ENCODE measurements at regions not wholly inside any gene's neighbourhood (a gene's known extent, or its start where the extent isn't known, plus 50 kb on each side); places are given as distances from the start of the nearest gene placed in this dataset.

DNA sequence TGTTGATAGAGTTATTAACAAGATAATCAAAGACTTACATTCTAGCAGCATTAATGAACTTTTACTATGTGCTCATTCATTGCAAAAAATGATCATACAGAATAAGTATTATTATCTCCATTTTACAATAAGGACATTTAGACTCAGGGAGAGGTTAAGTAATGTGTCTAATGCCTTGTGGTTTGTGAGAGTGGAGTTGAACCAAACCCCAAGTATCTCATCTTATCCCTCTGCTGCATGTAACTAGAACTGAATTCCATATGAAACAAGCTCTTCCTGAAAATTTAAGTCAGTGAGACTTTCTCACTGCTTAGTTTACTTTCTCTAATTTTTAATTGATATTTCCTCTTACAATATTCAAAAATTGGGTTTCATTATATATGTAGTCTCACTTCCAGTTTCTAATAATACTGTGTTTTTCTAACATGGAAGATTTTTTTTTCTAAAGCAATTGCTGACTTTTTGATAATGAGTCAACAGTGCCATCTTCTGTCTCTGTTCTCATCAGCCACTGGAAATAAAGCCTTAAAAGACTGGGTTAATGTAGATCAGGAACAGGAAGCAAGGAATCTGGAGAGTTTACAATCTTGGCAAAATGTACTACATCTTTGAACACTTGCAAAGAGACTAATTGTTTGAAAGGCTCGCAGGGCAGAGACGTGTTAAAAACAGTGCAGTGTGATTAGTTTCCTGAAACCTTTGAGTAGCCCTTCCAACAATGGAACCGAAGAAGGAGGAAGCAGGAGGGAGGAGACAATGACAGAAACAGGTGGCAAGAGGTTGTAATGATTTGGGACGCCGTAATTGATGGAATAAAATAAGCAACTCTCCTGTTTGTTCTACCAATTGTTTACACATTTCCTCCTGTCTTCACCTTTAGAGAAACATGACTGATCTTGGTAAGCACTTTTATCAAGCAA lies 567.6 kb downstream of the MRPL39 start:
- ChIA-PET POLR2A (ENCODE audit: partially characterized antibody) (no interaction called here), CTCF (ENCODE audit: partially characterized antibody) (no interaction called here)
- no peaks in the 10 kb centered on the region for H3K27me3 ChIP-seq (ENCODE audit: insufficient read depth, low read length)
- no peak for DNase-seq
- intact Hi-C loops (cut with micrococcal nuclease): no loop called here
- no peak overlapping the region for H3K4me3 ChIP-seq (ENCODE audit: low read length in 2 of 2)
- no peak overlapping the region for H3K27ac Mint-ChIP-seq
- no peaks in the 10 kb centered on the region for H3K4me1 Mint-ChIP-seq
- no peaks in the 10 kb centered on the region for H3K4me1 ChIP-seq (ENCODE audit: insufficient read depth, low read length)
- no peaks in the 10 kb centered on the region for H3K36me3 Mint-ChIP-seq
- no peak overlapping the region for H3K27ac ChIP-seq (ENCODE audit: low read depth, low read length)
- H3K27me3 Mint-ChIP-seq: no peaks in the 10 kb centered on the region
- no peaks in the 10 kb centered on the region for H3K9me3 Mint-ChIP-seq
- no peaks in the 10 kb centered on the region for H3K36me3 ChIP-seq (ENCODE audit: insufficient read depth, low read length)
- H3K9me3 ChIP-seq (ENCODE audit: control insufficient read depth in 1 of 2, low read length in 2 of 2): no peaks in the 10 kb centered on the region
- no peak overlapping the region for H3K4me3 Mint-ChIP-seq

DNA sequence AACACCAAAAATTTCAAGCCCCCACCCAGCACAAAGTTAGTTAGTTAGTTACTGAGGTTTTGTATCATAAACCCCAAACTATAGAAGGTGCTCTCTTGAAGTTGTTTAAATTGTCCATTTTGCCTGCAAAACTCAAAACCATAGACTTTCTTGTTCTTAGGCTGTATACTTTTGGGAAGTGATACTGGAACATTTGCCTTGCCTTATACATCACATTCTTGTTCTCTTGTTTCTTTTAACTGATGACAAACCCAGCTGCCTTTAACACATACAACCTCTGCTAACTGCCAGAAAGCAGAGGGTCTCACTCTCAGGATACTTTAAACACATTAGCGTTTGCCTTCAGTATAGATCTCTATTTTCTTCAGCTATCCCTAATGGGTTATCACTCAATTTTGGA lies 570.5 kb downstream of the MRPL39 start:
- no peak for DNase-seq
- no peak overlapping the region for H3K4me3 Mint-ChIP-seq
- no peaks in the 10 kb centered on the region for H3K36me3 Mint-ChIP-seq
- H3K9me3 ChIP-seq (ENCODE audit: control insufficient read depth in 1 of 2, low read length in 2 of 2): no peaks in the 10 kb centered on the region
- ChIA-PET CTCF (ENCODE audit: partially characterized antibody) (no interaction called here), POLR2A (ENCODE audit: partially characterized antibody) (no interaction called here)
- no peaks in the 10 kb centered on the region for H3K27me3 ChIP-seq (ENCODE audit: insufficient read depth, low read length)
- intact Hi-C loops (cut with micrococcal nuclease): no loop called here
- no peak overlapping the region for H3K27ac ChIP-seq (ENCODE audit: low read depth, low read length)
- H3K36me3 ChIP-seq (ENCODE audit: insufficient read depth, low read length): no peaks in the 10 kb centered on the region
- no peak overlapping the region for H3K4me3 ChIP-seq (ENCODE audit: low read length in 2 of 2)
- H3K27ac Mint-ChIP-seq: no peak overlapping the region
- no peaks in the 10 kb centered on the region for H3K9me3 Mint-ChIP-seq
- H3K27me3 Mint-ChIP-seq: no peaks in the 10 kb centered on the region
- H3K4me1 ChIP-seq (ENCODE audit: insufficient read depth, low read length): no peaks in the 10 kb centered on the region
- H3K4me1 Mint-ChIP-seq: no peaks in the 10 kb centered on the region

DNA sequence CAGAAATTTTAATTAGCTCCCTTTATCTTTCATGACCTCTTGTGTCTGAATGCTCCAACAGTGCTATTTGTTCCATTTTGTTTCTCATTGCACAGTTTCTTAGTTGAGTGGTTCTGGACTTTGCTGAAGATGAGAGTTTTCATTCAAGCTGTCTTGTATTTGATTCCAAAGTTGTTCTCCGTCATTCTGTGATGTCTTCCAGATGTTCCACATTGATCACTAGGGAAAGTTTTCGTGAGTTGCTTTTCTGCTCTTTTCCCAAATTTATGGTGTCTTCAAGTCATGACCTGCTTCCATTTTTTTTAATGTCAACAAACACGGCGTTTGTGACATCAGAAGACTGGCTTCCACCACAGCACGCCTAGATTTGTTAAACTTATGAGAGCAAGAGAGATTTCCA lies 575.5 kb downstream of the MRPL39 start:
- H3K4me1 ChIP-seq (ENCODE audit: insufficient read depth, low read length): no peaks in the 10 kb centered on the region
- Mint-ChIP-seq H3K4me1 (no peaks in the 10 kb centered on the region), H3K27me3 (no peaks in the 10 kb centered on the region), H3K4me3 (no peak overlapping the region), H3K36me3 (no peaks in the 10 kb centered on the region), H3K9me3 (peaks cover 0 to 3% (median 0%) of the 10 kb centered on the region in 8 donors), H3K27ac (no peak overlapping the region)
- no peaks in the 10 kb centered on the region for H3K27me3 ChIP-seq (ENCODE audit: insufficient read depth, low read length)
- no peaks in the 10 kb centered on the region for H3K9me3 ChIP-seq (ENCODE audit: control insufficient read depth in 1 of 2, low read length in 2 of 2)
- no peak overlapping the region for H3K4me3 ChIP-seq (ENCODE audit: low read length in 2 of 2)
- DNase-seq: no peak
- intact Hi-C loops (cut with micrococcal nuclease): no loop called here
- H3K27ac ChIP-seq (ENCODE audit: low read depth, low read length): no peak overlapping the region
- H3K36me3 ChIP-seq (ENCODE audit: insufficient read depth, low read length): no peaks in the 10 kb centered on the region
- ChIA-PET CTCF (ENCODE audit: partially characterized antibody) (no interaction called here), POLR2A (ENCODE audit: partially characterized antibody) (no interaction called here)

DNA sequence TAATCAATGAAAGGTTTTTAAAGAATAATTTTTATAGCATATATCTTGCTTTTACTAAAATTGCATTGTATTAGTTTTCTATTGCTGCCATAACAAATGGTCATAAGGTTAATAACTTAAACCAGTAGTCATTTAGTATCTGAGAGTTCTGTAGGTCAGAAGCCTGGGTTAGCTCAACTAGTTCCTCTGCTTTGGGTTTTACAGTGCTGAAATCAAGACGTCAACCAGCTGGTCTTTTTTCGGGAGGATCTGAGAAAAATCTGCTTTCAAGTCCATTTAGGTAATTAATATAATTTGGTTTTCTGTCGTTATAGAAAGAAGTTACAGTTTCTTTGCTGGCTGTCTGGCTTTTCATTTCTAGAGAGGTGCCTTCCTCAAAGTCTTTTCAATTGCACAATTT lies 577.7 kb downstream of the MRPL39 start:
- H3K9me3 Mint-ChIP-seq: peaks cover 0 to 3% (median 0%) of the 10 kb centered on the region in 8 donors
- H3K36me3 Mint-ChIP-seq: no peaks in the 10 kb centered on the region
- CTCF ChIA-PET (ENCODE audit: partially characterized antibody): no interaction called here
- Histone ChIP-seq H3K27ac (ENCODE audit: low read depth, low read length) (no peak overlapping the region), H3K4me3 (ENCODE audit: low read length in 2 of 2) (no peak overlapping the region), H3K9me3 (ENCODE audit: control insufficient read depth in 1 of 2, low read length in 2 of 2) (no peaks in the 10 kb centered on the region), H3K27me3 (ENCODE audit: insufficient read depth, low read length) (no peaks in the 10 kb centered on the region), H3K4me1 (ENCODE audit: insufficient read depth, low read length) (no peaks in the 10 kb centered on the region), H3K36me3 (ENCODE audit: insufficient read depth, low read length) (no peaks in the 10 kb centered on the region)
- POLR2A ChIA-PET (ENCODE audit: partially characterized antibody): no interaction called here
- H3K27me3 Mint-ChIP-seq: no peaks in the 10 kb centered on the region
- H3K4me3 Mint-ChIP-seq: no peak overlapping the region
- no peak for DNase-seq
- H3K4me1 Mint-ChIP-seq: no peaks in the 10 kb centered on the region
- intact Hi-C loops (cut with micrococcal nuclease): no loop called here
- no peak overlapping the region for H3K27ac Mint-ChIP-seq

DNA sequence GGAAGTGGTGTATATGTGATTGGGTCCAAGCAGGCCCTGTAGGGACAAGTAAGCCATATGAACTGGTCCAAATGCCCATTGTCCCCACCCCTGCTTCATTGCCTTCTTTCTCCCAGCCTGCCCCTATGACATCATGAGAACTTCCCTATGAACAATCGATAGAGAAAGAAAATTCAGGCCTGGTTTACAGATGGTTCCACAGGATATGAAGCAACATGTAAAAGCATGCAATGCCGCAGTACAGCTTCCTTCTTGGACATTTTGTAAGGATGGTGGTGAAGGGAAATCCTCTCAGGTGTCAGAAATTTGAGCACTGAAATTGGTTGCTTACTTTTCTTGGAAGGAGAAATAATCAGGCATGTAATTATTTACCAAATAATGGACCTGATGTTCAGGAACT lies 581.7 kb downstream of the MRPL39 start:
- no peak overlapping the region for H3K27ac Mint-ChIP-seq
- peaks cover 0 to 6% (median 0%) of the 10 kb centered on the region in 8 donors for H3K9me3 Mint-ChIP-seq
- H3K36me3 Mint-ChIP-seq: no peaks in the 10 kb centered on the region
- Histone ChIP-seq H3K27ac (ENCODE audit: low read depth, low read length) (no peak overlapping the region), H3K36me3 (ENCODE audit: insufficient read depth, low read length) (no peaks in the 10 kb centered on the region), H3K27me3 (ENCODE audit: insufficient read depth, low read length) (no peaks in the 10 kb centered on the region), H3K9me3 (ENCODE audit: control insufficient read depth in 1 of 2, low read length in 2 of 2) (no peaks in the 10 kb centered on the region), H3K4me3 (ENCODE audit: low read length in 2 of 2) (no peak overlapping the region), H3K4me1 (ENCODE audit: insufficient read depth, low read length) (no peaks in the 10 kb centered on the region)
- DNase-seq: no peak
- POLR2A ChIA-PET (ENCODE audit: partially characterized antibody): no interaction called here
- no peak overlapping the region for H3K4me3 Mint-ChIP-seq
- CTCF ChIA-PET (ENCODE audit: partially characterized antibody): no interaction called here
- H3K27me3 Mint-ChIP-seq: no peaks in the 10 kb centered on the region
- intact Hi-C loops (cut with micrococcal nuclease): no loop called here
- H3K4me1 Mint-ChIP-seq: no peaks in the 10 kb centered on the region

DNA sequence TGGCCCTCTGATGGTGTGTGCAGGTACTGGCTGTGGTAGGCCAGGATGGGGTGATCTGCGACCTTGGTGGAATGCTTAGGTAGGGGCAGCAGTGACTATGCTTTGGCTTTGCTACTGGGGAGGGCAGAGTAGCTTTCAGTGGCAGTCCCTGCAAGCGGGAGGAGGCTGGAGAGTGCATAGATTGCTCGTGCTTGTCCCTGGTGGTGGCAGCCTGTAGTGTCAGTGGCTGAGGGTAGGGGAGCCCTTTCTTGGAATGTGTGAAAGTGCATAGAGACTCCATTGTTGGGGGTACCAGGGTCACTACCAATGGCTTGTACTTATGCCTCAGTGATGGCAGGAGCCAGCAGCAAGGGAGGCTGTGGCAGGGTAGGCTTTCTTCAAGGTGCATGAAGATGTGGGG lies 582.6 kb downstream of the MRPL39 start:
- H3K27ac ChIP-seq (ENCODE audit: low read depth, low read length): no peak overlapping the region
- ChIA-PET POLR2A (ENCODE audit: partially characterized antibody) (no interaction called here), CTCF (ENCODE audit: partially characterized antibody) (no interaction called here)
- no peaks in the 10 kb centered on the region for H3K4me1 ChIP-seq (ENCODE audit: insufficient read depth, low read length)
- no peak for DNase-seq
- no peaks in the 10 kb centered on the region for H3K9me3 ChIP-seq (ENCODE audit: control insufficient read depth in 1 of 2, low read length in 2 of 2)
- Mint-ChIP-seq H3K27me3 (no peaks in the 10 kb centered on the region), H3K27ac (no peak overlapping the region), H3K36me3 (no peaks in the 10 kb centered on the region), H3K4me3 (no peak overlapping the region), H3K9me3 (peaks cover 0 to 6% (median 0%) of the 10 kb centered on the region in 8 donors), H3K4me1 (no peaks in the 10 kb centered on the region)
- H3K27me3 ChIP-seq (ENCODE audit: insufficient read depth, low read length): no peaks in the 10 kb centered on the region
- no peaks in the 10 kb centered on the region for H3K36me3 ChIP-seq (ENCODE audit: insufficient read depth, low read length)
- H3K4me3 ChIP-seq (ENCODE audit: low read length in 2 of 2): no peak overlapping the region
- intact Hi-C loops (cut with micrococcal nuclease): no loop called here

DNA sequence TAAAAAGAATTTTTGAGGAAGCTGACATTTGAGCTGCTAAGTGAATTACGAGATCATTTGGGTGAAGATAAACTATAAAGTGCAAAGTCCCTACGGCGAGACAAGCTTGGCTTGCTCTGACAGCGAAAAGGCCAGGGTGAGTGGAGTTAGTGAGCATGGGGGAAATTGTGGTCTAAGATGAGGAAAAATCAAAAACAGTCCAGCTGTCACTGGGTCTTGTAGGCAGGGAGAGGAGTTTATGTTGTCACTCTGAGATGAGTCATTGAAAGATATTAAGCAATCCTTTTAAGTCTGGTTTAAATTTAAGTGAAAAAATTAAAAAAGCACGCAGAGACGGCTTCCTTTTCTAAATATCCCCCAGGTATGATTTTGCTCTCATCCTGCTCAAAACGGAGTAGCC lies 601.9 kb downstream of the MRPL39 start:
- Mint-ChIP-seq H3K9me3 (peaks cover 0 to 9% (median 3%) of the 10 kb centered on the region in 8 donors), H3K36me3 (no peaks in the 10 kb centered on the region), H3K4me3 (no peak overlapping the region), H3K27ac (no peak overlapping the region), H3K27me3 (no peaks in the 10 kb centered on the region), H3K4me1 (no peaks in the 10 kb centered on the region)
- ChIA-PET POLR2A (ENCODE audit: partially characterized antibody) (no interaction called here), CTCF (ENCODE audit: partially characterized antibody) (no interaction called here)
- Histone ChIP-seq H3K9me3 (ENCODE audit: control insufficient read depth in 1 of 2, low read length in 2 of 2) (no peaks in the 10 kb centered on the region), H3K4me3 (ENCODE audit: low read length in 2 of 2) (no peak overlapping the region), H3K4me1 (ENCODE audit: insufficient read depth, low read length) (no peaks in the 10 kb centered on the region), H3K27ac (ENCODE audit: low read depth, low read length) (no peak overlapping the region), H3K27me3 (ENCODE audit: insufficient read depth, low read length) (no peaks in the 10 kb centered on the region), H3K36me3 (ENCODE audit: insufficient read depth, low read length) (no peaks in the 10 kb centered on the region)
- intact Hi-C loops (cut with micrococcal nuclease): no loop called here
- no peak for DNase-seq

Data from CD4-positive, alpha-beta memory T cell (primary cell).